NCI-H1436 treated with DMSO at 0.1 percent for 48 hours (cell line): ENCODE measurements at regions not wholly inside any gene's neighbourhood (a gene's known extent, or its start where the extent isn't known, plus 50 kb on each side); places are given as distances from the start of the nearest gene placed in this dataset.

Experiments used
- DNase-seq: peaks from one replicate; lab custom pipeline; 2025; lab: John Stamatoyannopoulos, UW

DNA sequence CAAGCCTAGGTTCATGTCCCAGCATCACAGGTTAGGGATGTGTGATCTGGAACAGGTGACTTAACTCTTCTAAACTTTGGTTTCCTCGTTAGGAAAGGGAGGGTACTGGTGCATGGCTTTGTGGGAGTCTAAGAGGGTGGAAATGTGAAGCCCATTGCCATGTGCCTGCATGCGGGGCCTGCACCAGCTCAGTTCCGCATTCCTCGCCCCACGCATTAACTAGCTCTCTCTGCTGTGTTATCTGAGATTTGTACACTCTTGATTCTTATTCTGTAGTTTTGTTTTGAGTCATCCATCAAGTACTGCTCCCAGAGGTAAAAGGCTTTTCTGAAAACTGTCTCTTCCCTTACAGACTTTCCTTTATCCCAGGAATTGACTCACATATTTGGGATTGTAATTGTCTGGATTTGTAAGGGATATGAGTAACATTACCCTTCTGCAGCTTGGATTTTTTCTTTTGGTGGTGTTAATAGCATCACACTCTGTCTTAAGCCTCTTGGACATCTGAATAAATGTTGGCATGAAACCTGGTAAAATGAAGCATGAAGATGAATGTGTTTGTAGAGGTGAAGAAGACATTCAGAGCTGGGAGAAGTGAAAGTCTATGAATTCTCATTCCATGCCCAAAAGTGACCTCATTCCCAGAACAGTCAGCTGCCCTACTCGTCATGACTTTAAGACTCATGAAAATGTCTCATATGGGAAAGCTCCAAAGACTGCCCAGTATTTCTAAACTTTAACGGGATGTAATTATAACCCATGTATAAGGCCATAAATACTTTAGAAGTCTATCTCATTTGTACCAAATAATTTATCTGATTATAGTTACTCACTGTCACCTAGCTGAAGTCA lies 357.3 kb downstream of the FOXA2 start:
- DNase-seq = no peak

DNA sequence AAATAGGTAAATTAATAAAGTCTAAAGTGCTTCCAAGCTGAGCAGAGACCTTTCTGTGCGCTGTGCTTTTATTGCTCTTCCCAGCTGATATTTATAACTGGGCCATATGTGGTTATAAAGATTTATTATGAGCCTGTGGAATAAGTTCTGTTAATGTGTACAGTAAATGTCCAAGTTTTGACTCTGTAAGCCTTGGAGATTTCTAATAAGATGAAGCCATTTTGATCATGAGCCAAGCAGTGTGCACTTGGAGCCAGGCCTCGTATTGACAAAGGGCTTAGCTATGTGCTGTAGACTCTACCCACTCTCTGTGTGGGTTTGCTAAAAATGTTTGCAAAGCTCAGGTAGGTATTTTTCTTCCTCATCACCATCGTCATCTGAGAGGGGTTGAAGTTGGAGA lies 361.1 kb downstream of the FOXA2 start:
- no peak for DNase-seq

DNA sequence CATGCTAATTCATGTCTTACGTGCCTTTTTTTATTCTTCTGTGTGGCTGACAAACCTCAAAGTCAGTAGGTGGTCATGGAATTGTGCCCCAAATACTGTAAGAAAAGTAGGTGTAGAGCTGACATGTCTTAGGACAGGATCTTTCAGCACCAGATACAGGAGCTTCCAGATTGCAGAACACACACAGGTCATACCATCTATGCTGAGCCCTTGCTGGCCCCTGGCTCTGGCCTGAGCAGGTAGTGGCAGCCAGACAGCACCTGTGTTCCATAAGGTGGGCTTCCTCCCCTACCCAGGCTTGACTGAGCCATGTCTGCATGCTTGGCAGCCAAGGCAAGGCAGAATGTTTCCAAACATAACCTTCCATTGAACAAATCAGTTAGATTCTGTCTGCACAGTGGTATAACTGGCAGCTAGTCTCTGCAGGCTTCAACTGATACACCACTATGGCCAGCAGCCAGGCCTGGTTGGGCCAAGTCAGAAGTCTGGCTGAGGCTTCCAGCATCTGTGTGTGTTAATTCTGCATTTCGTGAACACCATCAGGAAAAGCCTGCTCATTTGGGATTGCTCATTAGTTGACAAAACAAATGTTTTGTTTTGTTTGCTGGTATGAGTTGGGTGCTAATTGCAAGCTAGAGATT lies 366.5 kb downstream of the FOXA2 start:
- DNase-seq = no peak

DNA sequence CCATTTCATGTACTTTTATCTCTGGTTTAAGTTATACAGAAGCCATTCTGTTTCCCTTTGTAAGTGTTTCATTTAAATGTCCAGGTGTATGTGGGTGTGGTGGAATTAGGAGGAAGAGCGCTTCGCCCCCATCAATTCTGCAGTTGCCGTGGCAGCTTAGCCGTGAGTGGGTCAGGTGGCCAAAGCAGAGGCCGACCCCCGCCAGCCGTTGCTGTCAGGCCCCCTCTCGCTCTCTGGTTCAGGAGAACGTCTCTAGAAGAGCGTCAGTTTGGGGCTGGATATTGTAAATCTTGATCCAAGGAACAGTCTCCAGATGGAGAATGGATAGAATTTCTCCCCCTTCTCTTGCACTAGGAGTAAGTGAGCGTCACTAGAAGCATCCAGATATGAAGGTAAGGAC lies 367.4 kb downstream of the FOXA2 start:
- no peak for DNase-seq

DNA sequence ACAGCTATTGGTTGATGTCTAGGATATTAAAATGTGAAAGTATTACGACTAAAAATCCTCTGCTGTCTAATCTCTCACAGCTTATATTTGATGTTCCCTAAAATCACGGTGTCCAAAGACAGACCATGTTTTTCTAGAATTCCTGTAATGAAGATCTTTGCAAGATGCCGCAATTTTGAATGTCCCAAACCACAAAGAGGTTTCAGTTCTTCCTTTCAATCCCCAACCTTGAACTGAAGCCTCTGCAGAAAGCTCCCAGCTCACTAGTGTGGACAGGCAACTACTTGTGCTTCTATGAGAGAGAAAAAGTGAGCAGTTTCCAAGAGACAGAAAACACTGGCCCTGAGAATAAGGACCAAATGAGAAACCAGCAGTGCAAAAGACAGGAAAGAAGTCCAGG lies 370.1 kb downstream of the FOXA2 start:
- DNase-seq = no peak

DNA sequence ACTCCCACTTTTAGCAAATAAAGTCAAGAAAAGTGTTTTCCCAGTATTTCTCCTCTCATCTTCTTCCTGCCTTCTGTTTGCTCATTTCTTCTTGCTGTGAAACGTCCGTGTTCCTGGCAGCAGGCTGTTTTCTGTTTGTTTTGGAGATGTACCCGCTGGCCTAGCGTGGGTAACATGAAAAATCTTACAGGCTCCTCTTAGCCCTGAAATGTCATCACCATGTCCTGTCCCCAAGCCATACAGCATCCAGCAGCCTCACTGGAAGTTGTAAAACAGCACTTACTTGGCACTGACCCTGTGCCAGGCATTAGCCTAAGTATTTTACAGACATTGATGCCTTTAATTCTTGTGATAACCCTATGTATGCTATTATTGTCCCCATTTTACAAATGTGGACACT lies 371.1 kb downstream of the FOXA2 start:
- no peak for DNase-seq

DNA sequence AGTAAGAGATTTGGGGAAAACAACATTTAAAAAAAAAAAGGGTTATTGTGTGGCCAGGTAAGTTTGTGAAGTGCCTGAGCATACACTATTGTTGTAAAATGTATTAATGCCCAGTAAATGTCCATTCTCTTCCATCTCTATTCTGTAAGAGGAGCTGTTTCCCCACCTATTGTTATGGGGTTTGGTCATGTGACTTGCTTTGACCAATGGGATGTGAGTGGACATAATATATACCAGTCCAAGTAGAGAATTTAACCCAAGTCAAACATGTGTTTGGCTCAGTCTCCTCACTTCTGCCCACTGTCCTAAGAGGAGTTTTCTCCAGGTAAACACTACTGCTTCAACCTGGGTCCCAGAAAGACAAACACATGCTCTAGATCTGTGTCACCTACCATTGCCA lies 377.1 kb downstream of the FOXA2 start:
- no peak for DNase-seq

DNA sequence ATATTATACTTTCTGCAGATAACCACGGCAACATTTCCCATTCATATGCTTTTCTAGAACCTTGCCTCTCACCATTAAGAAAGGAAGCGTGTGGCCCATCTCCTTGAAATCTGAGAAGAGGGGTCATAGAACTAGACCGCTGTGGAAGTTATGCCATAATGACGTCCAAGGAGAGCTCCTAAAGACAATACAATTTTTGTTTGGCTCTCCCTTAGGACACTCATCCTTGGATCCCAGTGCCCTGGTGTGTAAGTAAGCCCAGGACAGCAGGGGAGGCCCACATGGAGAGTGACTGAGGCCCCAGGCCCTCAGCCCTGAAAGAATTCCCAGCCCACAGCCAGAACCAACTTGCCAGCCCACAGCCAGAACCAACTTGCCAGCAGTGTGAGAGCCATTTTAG lies 379.6 kb downstream of the FOXA2 start:
- DNase-seq = no peak

DNA sequence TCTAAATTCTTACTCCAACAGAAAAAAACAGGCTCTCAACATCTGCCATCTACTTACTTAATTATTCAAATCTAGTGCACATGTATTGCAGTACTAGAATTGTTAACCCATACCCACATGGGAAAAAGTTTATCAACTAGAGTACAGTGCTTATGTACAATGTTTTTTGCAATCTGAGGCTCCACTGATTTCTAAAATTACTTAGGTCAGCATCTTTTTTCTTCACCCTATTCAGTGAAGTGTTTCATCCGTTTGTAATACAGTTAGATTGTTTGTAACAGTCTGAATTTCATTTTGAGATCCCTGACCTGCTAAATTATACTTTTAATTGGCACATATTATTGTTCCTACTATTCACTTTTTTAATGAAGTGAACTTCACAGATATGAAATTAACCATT lies 402.2 kb downstream of the FOXA2 start:
- DNase-seq = no peak

DNA sequence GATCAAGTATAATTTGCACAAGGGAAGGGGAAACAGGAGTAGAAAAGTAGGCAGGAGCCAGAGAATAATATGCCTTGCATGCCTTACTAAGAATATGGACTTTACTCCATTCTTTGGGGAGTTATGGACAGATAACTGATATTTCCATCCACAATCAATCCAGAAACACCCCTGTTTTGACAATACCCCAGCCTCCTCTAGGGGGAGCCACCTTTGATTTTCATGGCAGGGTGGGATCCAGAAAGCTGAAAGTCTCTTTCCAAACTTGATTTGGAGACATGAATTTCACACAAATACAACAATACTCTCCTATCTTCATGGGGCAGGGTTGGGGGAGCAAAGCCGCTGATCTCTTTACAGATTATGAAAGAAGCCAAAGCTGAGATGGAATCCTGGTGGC lies 404.1 kb downstream of the FOXA2 start:
- DNase-seq = no peak

DNA sequence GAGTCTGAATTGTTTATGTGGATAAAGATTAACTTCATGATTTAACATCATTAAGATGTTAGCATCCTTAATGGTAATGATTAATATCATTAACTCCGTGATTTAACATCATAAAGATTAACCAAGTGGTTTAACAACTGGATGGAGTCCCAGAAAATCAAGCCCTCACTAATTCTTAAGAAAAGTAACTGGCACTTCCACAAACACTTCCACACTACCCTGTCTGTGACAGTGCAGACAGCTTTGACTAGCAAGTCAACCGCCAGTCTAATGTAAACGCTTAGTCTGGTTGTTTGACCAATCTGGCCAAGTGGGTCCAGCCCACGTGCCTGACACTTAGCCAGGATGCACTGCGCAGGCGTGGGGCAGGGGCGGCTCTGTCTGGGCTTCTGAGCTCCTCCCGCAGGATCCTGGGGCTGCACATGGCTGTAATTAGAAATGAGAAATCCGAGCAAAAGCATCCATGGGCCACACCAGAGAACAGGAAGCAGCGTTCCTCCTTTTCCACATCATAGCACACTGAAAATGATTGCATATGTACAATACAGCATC lies 424.2 kb downstream of the FOXA2 start:
- DNase-seq = no peak

DNA sequence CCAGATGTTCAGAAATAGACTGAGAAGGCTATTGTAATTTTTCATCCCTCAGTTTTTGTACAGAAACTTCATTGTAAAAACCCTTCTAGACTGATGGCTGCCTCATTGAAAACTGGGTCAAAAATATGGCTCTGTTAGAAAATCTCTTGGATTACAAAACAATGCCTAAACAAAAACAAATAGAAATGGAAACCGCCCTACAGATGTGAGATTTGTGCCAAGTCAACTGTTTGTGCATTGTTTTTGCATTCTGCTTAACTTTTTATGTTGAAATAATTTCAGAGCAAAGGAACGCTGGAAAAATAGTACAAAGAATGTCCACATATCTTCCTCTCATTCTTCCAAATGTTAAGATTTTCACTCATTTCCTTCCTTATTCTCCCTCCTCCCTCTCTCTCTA lies 425.1 kb downstream of the FOXA2 start:
- no peak for DNase-seq

DNA sequence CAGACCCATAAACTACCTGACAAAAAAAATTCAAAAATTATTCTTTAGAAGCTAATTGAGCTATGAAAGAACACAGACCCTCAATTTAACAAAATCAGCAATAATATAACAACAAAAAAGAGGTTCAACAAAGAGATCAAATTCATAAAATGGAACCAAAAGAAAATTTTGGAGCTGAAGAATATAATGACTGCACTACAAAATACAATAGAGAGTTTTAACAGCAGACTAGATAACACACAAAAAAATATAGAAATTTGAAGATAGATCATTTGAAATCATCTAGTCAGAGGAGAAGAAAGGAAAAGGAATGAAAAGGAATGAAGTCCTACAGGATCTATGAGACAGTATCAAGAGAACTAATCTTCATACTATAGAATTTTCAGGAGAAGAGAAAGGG lies 422.1 kb downstream of the PAX1 start:
- DNase-seq = no peak

DNA sequence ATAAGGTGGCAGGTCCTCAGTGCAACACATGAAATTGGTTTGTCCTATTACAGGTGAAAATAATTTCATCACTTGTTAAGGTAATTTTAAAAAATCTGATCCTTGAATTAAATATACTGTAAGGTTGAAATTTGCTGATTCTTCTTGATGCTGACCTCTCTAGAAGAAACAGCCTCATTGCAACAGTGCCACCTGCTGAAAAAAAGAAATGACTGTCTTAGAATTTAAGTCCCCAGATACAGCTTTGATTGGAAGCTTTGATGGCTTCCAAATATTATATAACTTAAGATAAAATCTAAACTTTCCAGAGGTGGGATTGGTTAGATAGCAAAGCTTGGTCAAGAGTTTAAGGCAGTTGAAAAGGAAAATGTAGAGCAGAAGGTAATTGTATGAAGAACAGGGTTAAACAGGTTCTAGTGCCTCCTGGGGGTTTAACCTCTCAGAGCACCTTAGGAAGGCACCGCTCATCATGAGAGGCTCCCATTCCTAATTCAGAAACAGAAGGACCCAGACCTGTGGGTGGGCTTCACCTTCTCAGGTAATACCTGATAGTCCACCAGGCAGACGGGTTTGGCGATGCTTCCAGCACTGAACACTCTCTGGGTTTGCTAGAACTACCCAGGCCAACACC lies 401.0 kb downstream of the PAX1 start:
- DNase-seq = no peak

DNA sequence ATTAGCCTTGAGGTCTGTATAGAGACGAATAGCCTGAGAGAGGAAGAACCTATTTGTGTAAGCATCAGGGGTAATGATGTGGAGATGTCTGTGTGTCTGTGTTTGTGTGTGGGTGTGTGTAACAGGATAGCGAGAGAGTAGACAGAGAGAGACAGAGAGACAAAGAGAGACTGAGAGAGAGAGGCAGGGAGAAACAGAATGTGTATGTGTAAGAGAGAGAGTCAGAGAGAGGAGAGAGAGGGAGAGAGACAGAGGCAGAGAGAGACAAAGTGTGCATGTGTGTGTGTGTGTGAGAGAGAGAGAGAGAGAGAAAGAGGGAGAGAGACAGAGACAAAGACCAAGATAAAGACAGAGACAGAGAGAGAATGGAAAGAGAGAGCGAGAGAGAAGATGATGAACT lies 396.1 kb downstream of the PAX1 start:
- DNase-seq = no peak

DNA sequence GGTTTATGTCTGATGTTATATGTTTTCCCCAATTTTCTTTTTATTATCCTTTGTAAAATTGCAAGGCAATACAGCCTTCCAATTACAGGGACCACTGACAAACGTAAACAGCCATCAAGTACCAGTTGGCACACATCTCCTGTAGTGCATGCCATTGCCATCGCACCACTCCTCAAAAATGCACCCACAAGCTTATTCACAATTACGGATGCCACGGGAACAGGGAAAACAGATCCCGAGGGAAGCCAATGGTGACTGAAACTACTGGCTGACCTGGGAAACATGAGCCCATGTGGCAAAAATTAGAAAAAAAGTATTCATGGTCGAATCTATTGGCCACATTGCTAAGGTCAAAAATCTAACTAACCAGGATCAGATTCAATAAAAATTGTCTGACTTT lies 395.2 kb downstream of the PAX1 start:
- DNase-seq = no peak

DNA sequence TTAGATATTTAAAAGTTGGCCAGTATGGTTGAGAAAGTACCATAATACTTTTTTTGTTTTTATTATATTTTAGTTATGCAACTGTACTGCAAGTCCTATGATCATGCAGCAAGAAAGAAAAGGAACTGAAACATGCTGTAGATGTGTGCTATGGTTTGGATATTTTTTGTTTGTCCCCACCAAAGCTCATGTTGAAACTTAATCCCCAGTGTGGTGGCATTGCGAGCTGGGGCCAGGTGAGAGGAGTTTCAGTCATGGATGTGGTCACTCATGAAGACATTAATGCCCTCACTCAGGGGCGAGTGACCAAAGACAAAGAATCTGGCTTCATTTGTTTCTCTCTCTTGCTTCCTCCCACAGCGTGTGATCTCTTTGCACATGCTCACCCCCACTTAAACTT lies 393.9 kb downstream of the PAX1 start:
- DNase-seq = no peak

DNA sequence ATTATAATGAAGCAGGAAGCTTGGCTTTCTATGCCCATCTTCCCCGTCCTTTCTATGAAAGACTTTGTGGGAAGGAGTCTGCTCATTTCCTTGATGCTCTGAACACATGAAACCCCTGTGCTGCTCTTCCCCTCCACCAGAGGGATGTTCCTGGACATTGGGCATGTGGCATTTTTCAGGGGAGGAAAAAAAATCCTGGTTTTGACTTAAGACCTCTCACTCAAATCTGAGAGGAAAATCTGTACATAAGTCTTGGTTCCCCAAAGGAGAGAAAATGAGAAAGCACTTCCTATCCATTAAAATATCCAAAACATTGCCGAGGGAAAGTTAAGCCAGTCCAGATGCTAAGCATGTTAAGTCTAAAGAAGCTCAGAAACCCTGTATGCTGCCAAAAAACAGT lies 393.0 kb downstream of the PAX1 start:
- DNase-seq = no peak

DNA sequence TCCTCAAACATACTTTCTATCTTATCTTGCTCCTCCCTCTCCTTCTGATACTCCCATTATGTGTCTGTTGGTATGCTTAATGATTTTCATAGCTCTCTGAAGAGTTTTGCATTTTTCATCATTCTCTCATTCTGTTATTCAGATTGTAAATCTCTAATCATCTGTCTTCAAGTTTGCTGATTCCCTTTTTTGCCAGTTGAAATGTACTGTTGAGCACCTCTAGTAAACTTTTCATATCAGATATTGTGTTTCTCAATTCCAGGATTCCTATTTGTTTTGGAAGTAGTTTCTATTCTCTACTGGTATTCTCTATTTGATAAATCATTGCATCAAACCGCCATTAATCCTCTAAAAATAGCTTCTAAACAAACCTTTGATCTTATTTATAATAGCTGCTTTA lies 387.7 kb downstream of the PAX1 start:
- DNase-seq = no peak

DNA sequence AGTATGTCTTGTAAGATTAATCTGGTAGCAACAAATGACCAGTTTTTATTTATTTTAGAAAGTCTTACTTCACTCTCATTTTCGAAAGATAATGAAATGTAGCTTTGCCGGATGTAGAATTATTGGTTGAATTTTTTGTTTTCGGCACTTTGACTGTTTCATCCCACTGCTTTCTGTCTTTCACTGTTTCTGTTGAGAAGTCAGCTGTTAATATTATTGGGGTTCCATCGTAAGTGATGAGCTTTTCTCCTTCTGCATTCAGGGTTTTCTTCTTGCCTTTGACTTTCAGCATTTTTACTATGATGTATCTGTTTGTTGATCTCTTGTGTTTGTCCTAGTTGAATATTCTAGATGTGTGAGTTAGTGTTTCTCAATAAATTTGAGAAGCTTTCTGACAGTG lies 383.4 kb downstream of the PAX1 start:
- DNase-seq = no peak

DNA sequence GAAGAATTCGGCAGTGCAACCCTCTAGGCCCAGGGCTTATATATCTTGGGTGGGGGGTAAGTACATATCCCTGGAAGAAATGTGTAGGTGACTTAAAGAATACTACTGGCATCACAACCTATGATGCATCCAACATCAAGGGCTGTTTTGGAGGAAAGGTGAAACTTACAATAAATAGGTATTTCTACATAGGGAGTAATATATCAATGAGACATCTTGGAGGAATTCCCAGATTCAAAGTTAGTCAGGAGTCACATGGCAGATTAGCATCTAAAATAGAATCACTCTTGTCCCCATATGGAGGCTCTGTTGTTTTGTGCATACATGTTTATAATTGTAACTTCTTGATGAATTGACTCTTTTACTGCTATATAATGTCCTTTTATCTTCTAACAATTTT lies 375.5 kb downstream of the PAX1 start:
- DNase-seq = no peak

DNA sequence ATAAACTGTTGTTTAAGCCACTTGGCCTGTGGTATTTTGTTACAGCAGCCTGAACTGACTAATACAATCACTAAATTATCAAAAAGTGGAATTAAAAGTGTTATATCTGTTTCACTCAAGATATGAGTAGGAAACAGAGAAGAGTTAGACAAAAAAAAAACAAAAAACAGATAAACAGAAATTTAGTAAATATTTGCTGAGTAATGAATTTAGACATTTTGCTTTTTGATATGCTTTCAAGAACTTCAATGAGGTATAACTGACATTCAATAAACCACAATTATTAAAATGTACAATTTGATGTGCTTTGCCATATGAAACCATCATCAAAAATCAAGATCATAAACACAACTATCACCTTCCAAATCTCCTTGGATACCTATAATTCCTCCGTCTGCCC lies 369.2 kb downstream of the PAX1 start:
- no peak for DNase-seq

DNA sequence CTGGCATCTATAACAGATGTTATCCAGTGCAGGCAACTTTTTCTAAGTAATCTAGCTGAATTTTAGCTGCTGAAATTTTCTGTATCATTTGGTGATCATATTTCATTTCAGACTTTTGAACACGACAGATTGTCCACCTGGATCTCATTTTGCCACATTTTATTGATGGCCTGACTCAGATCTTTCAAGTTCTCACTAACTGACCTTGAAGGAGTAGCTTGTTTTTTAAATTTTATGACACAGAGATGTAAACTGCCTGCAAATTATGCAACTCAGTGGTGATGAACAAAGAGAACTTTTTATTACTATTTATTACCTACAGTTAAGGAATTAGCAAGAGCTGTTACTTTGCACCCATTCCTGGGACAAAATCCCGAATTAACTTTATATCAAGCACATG lies 366.4 kb downstream of the PAX1 start:
- no peak for DNase-seq
